ENCODE measurements at regions not wholly inside any gene's neighbourhood (a gene's known extent, or its start where the extent isn't known, plus 50 kb on each side); places are given as distances from the start of the nearest gene placed in this dataset.

DNA sequence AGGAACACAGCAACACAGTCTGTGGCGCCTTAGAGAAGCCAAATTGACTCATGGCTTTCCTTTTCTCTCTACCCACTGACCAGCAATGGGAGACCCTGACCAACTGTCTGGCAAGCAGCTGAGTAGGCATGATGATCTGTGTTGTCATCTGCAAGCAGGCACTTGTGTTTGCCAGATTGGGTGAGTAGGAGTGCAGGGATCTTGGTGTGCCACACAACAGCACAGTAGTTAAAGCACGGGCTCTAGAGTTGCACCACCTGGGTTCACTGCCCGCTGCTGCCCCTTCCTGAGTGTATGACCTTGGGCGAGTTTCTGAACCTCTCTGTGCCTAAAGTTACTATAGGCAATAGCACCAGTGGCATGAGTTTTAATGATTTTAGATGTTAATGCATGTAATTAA lies 95.7 kb upstream of the CD53 start:
- TF ChIP-seq POLR2A (IDR thresholded peaks at IDR 0.05): no peak
- TF ChIP-seq, protein P1, sequence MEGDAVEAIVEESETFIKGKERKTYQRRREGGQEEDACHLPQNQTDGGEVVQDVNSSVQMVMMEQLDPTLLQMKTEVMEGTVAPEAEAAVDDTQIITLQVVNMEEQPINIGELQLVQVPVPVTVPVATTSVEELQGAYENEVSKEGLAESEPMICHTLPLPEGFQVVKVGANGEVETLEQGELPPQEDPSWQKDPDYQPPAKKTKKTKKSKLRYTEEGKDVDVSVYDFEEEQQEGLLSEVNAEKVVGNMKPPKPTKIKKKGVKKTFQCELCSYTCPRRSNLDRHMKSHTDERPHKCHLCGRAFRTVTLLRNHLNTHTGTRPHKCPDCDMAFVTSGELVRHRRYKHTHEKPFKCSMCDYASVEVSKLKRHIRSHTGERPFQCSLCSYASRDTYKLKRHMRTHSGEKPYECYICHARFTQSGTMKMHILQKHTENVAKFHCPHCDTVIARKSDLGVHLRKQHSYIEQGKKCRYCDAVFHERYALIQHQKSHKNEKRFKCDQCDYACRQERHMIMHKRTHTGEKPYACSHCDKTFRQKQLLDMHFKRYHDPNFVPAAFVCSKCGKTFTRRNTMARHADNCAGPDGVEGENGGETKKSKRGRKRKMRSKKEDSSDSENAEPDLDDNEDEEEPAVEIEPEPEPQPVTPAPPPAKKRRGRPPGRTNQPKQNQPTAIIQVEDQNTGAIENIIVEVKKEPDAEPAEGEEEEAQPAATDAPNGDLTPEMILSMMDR (IDR thresholded peaks at IDR 0.05): no peak
